ENCODE measurements at regions not wholly inside any gene's neighbourhood (a gene's known extent, or its start where the extent isn't known, plus 50 kb on each side); places are given as distances from the start of the nearest gene placed in this dataset.

DNA sequence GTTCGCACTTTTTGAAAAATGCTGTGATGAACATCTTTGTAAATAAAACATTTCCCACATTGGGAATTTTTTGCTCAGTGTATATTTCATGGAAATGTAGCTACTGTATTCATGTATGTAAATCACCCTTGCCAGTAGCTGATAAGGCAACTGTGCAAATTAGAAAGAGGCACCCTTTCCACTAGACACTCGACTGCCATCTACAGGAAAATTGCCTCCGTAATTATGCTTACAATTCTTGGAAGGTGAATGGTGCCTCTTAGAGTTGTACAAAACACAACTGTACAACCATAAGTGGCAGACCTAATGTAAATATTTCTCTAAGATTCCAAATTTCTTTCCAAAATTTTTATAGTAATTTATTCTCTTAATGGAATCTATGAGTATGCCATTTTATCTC lies 491.7 kb downstream of the CCSER2 start:
- H4K5ac ChIP-seq (ENCODE audit: insufficient read length, low read depth, low read length): no peak overlapping the region
- no peak overlapping the region for H3K27ac ChIP-seq (ENCODE audit: insufficient read length, low read depth, low read length)
- WGBS (ENCODE audit: extremely low coverage, insufficient read length, low lambda C conversion rate): no CpG with 5 or more reads among the region's 3 CpGs
- no peak overlapping the region for H3K18ac ChIP-seq (ENCODE audit: insufficient read length, low read depth, low read length)
- TF ChIP-seq, protein P1, sequence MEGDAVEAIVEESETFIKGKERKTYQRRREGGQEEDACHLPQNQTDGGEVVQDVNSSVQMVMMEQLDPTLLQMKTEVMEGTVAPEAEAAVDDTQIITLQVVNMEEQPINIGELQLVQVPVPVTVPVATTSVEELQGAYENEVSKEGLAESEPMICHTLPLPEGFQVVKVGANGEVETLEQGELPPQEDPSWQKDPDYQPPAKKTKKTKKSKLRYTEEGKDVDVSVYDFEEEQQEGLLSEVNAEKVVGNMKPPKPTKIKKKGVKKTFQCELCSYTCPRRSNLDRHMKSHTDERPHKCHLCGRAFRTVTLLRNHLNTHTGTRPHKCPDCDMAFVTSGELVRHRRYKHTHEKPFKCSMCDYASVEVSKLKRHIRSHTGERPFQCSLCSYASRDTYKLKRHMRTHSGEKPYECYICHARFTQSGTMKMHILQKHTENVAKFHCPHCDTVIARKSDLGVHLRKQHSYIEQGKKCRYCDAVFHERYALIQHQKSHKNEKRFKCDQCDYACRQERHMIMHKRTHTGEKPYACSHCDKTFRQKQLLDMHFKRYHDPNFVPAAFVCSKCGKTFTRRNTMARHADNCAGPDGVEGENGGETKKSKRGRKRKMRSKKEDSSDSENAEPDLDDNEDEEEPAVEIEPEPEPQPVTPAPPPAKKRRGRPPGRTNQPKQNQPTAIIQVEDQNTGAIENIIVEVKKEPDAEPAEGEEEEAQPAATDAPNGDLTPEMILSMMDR (conservative IDR thresholded peaks at IDR 0.05): no peak
- H3K4me2 ChIP-seq (ENCODE audit: insufficient read depth, insufficient read length, low read length): no peak overlapping the region
- no peaks in the 10 kb centered on the region; the same call in 1 of the 2 replicates for H3K27me3 ChIP-seq (ENCODE audit: insufficient read depth, low read length)
- no peaks in the 10 kb centered on the region for H3K4me1 Mint-ChIP-seq
- H3K79me2 ChIP-seq (ENCODE audit: insufficient read depth, low read length): no peaks in the 10 kb centered on the region
- H3K23ac ChIP-seq (ENCODE audit: insufficient read length, low read depth, low read length): no peak overlapping the region
- H2BK120ac ChIP-seq (ENCODE audit: low read depth, low read length, poor library complexity, severe bottlenecking): no peak overlapping the region
- no peak overlapping the region for H3K4ac ChIP-seq (ENCODE audit: low read depth, low read length)
- H3K4me1 ChIP-seq (ENCODE audit: insufficient read depth, low read length): no peaks in the 10 kb centered on the region
- no peaks in the 10 kb centered on the region; a peak in 1 of 7 replicates for H3K36me3 Mint-ChIP-seq (ENCODE audit: insufficient read depth in 1 of 3, low read depth in 3 of 3)
- H4K91ac ChIP-seq (ENCODE audit: insufficient read length, low read depth, low read length): no peak overlapping the region
- H2BK15ac ChIP-seq (ENCODE audit: low read depth, low read length): no peak overlapping the region
- no peak overlapping the region for H3K56ac ChIP-seq (ENCODE audit: insufficient read length, low read depth, low read length)
- H4K8ac ChIP-seq (replicated peaks; ENCODE audit: insufficient read length, low read depth, low read length): no peak overlapping the region
- no peaks in the 10 kb centered on the region for H3K9me3 ChIP-seq (ENCODE audit: control insufficient read depth, low read depth, low read length)
- H3K79me1 ChIP-seq (ENCODE audit: insufficient read depth, low read depth, low read length, poor library complexity, severe bottlenecking): no peaks in the 10 kb centered on the region
- H3K9ac ChIP-seq (ENCODE audit: extremely low read depth, insufficient read length, low read length): no peak overlapping the region
- no peak overlapping the region for H2AFZ ChIP-seq (ENCODE audit: low read length)
- H3K9me3 Mint-ChIP-seq: no peaks in the 10 kb centered on the region; a peak in 1 of 5 replicates
- no peak for DNase-seq
- H2BK20ac ChIP-seq (ENCODE audit: low read depth, low read length, poor library complexity, severe bottlenecking): no peak overlapping the region
- H3K27me3 Mint-ChIP-seq (ENCODE audit: low read depth): no peaks in the 10 kb centered on the region
- no peak overlapping the region for H3T11ph ChIP-seq (ENCODE audit: low read length)
- H4K20me1 ChIP-seq (ENCODE audit: control insufficient read depth, insufficient read depth, insufficient read length): no peaks in the 10 kb centered on the region
- no peak overlapping the region for H3K14ac ChIP-seq (ENCODE audit: insufficient read depth, low read length)
- no peak overlapping the region for H3K27ac Mint-ChIP-seq
- H2BK12ac ChIP-seq (ENCODE audit: insufficient read length, low read depth, low read length): no peak overlapping the region
- H3K23me2 ChIP-seq (ENCODE audit: insufficient read length, low read depth, low read length, poor library complexity, severe bottlenecking): peaks cover 2% of the 10 kb centered on the region
- H3K4me3 Mint-ChIP-seq: no peak overlapping the region
- H2BK5ac ChIP-seq (ENCODE audit: insufficient read length, low read length): no peak overlapping the region
- no peak overlapping the region for H2AK5ac ChIP-seq (ENCODE audit: insufficient read length, low read length)

All from H9 (cell line).